ENCODE measurements at regions not wholly inside any gene's neighbourhood (a gene's known extent, or its start where the extent isn't known, plus 50 kb on each side); places are given as distances from the start of the nearest gene placed in this dataset.

GRCh38 chr5:158027806-158028775 is 169.1 kb upstream of the CLINT1 start:
- H3K9me2 ChIP-seq (replicated peaks; ENCODE audit: insufficient read depth), result no peaks in the 10 kb centered on the region
- WGBS (ENCODE audit: low lambda C conversion rate, missing lambda C conversion rate), result 20% methylated on average over 5 of the region's 5 CpGs
- peak overlapping the region; percentile 64 for H3K27ac ChIP-seq
- H3K4me3 ChIP-seq, result no peak overlapping the region
- TF ChIP-seq EZH2phosphoT487 (IDR thresholded peaks at IDR 0.05; ENCODE audit: low read depth, severe bottlenecking, unreplicated experiment), result no peak
- TF ChIP-seq CTCF (IDR thresholded peaks at IDR 0.05; ENCODE audit: poor library complexity), result no peak
- no peak for TF ChIP-seq EZH2 (IDR thresholded peaks at IDR 0.05; ENCODE audit: borderline replicate concordance)
- H3K9me3 ChIP-seq (ENCODE audit: low read depth), result no peaks in the 10 kb centered on the region
- no peak overlapping the region for H2AFZ ChIP-seq
- H4K20me1 ChIP-seq (ENCODE audit: insufficient read depth, poor library complexity, severe bottlenecking), result no peaks in the 10 kb centered on the region
- H3K36me3 ChIP-seq (replicated peaks; ENCODE audit: insufficient read depth, low read depth), result no peaks in the 10 kb centered on the region
- peaks cover 22% of the 10 kb centered on the region for H3K4me1 ChIP-seq (ENCODE audit: insufficient read depth)
- H3K79me2 ChIP-seq, result no peaks in the 10 kb centered on the region
- peak; percentile 13 for DNase-seq (ENCODE audit: low spot score)
- H3K4me2 ChIP-seq, result peak overlapping the region; percentile 59
- H3K27me3 ChIP-seq, result no peaks in the 10 kb centered on the region

- Histone ChIP-seq H3K4me2 (peak overlapping the region; percentile 23), H3K9me2 (replicated peaks; ENCODE audit: insufficient read depth) (no peaks in the 10 kb centered on the region), H3K9me3 (ENCODE audit: low read depth) (no peaks in the 10 kb centered on the region), H4K20me1 (ENCODE audit: insufficient read depth, poor library complexity, severe bottlenecking) (no peaks in the 10 kb centered on the region), H3K4me1 (ENCODE audit: insufficient read depth) (peaks cover 22% of the 10 kb centered on the region), H3K79me2 (no peaks in the 10 kb centered on the region), H3K27me3 (no peaks in the 10 kb centered on the region), H3K4me3 (no peak overlapping the region), H2AFZ (no peak overlapping the region), H3K36me3 (replicated peaks; ENCODE audit: insufficient read depth, low read depth) (no peaks in the 10 kb centered on the region), H3K27ac (peak overlapping the region; percentile 60)
- TF ChIP-seq CTCF (IDR thresholded peaks at IDR 0.05; ENCODE audit: poor library complexity) (no peak), EZH2 (IDR thresholded peaks at IDR 0.05; ENCODE audit: borderline replicate concordance) (no peak), EZH2phosphoT487 (IDR thresholded peaks at IDR 0.05; ENCODE audit: low read depth, severe bottlenecking, unreplicated experiment) (no peak)
- DNase-seq (ENCODE audit: low spot score), result peak; percentile 10
- WGBS (ENCODE audit: low lambda C conversion rate, missing lambda C conversion rate), result 43% methylated on average over 7 of the region's 7 CpGs
Observed at GRCh38 chr5:158026304-158027031, 167.5 kb upstream of the CLINT1 start.

GRCh38 chr5:158023266-158023665 is 164.3 kb upstream of the CLINT1 start:
- no peak overlapping the region for H3K4me3 ChIP-seq
- no peak overlapping the region for H2AFZ ChIP-seq
- no peaks in the 10 kb centered on the region for H4K20me1 ChIP-seq (ENCODE audit: insufficient read depth, poor library complexity, severe bottlenecking)
- no peak overlapping the region for H3K27ac ChIP-seq
- H3K27me3 ChIP-seq, result no peaks in the 10 kb centered on the region
- WGBS (ENCODE audit: low lambda C conversion rate, missing lambda C conversion rate), result 85% methylated on average over 7 of the region's 7 CpGs
- no peaks in the 10 kb centered on the region for H3K79me2 ChIP-seq
- no peaks in the 10 kb centered on the region for H3K36me3 ChIP-seq (replicated peaks; ENCODE audit: insufficient read depth, low read depth)
- no peaks in the 10 kb centered on the region for H3K9me2 ChIP-seq (replicated peaks; ENCODE audit: insufficient read depth)
- H3K9me3 ChIP-seq (ENCODE audit: low read depth), result no peaks in the 10 kb centered on the region
- DNase-seq (ENCODE audit: low spot score), result no peak
- H3K4me1 ChIP-seq (ENCODE audit: insufficient read depth), result peaks cover 15% of the 10 kb centered on the region
- no peak overlapping the region for H3K4me2 ChIP-seq
- TF ChIP-seq EZH2phosphoT487 (IDR thresholded peaks at IDR 0.05; ENCODE audit: low read depth, severe bottlenecking, unreplicated experiment) (no peak), EZH2 (IDR thresholded peaks at IDR 0.05; ENCODE audit: borderline replicate concordance) (no peak), CTCF (IDR thresholded peaks at IDR 0.05; ENCODE audit: poor library complexity) (no peak)
